ENCODE measurements at regions not wholly inside any gene's neighbourhood (a gene's known extent, or its start where the extent isn't known, plus 50 kb on each side); places are given as distances from the start of the nearest gene placed in this dataset.
"Not testable (repeated sequence)": the region's sequence is repeated elsewhere in the genome, so short reads cannot be mapped to it uniquely, and the experiment has no call there.

GRCh38 chr4:170202721-170203120 is 113.0 kb upstream of the AADAT start:
- no peak for DNase-seq (ENCODE audit: low spot score)

GRCh38 chr4:170198747-170199146 is 109.0 kb upstream of the AADAT start:
- no peak for DNase-seq (ENCODE audit: low spot score)

- DNase-seq (ENCODE audit: low spot score): not testable (repeated sequence)
Observed at GRCh38 chr4:170194794-170195193, 105.0 kb upstream of the AADAT start.

- DNase-seq (ENCODE audit: low spot score): no peak
Observed at GRCh38 chr4:170193496-170193895, 103.7 kb upstream of the AADAT start.

GRCh38 chr4:170190265-170190664 is 100.5 kb upstream of the AADAT start:
- no peak for DNase-seq (ENCODE audit: low spot score)

- DNase-seq (ENCODE audit: low spot score): no peak
Observed at GRCh38 chr4:170170861-170171260, 81.1 kb upstream of the AADAT start.

- DNase-seq (ENCODE audit: low spot score): no peak
Observed at GRCh38 chr4:170169699-170170098, 79.9 kb upstream of the AADAT start.

- peak; percentile 3 for DNase-seq (ENCODE audit: low spot score)
Observed at GRCh38 chr4:170167678-170168077, 77.9 kb upstream of the AADAT start.

- DNase-seq (ENCODE audit: low spot score): not testable (repeated sequence)
Observed at GRCh38 chr4:170166193-170166592, 76.4 kb upstream of the AADAT start.

- DNase-seq (ENCODE audit: low spot score): no peak
Observed at GRCh38 chr4:170162416-170162815, 72.7 kb upstream of the AADAT start.

- DNase-seq (ENCODE audit: low spot score): no peak
Observed at GRCh38 chr4:170157670-170158069, 67.9 kb upstream of the AADAT start.

- DNase-seq (ENCODE audit: low spot score): no peak
Observed at GRCh38 chr4:170145120-170145519, 55.4 kb upstream of the AADAT start.

- no peak for DNase-seq (ENCODE audit: low spot score)
Observed at GRCh38 chr4:170139764-170140163, 50.0 kb upstream of the AADAT start.

Small RNA genes in the stretch of these regions (small RNA-seq; reads per million reads assigned to genes)
- gene AC097486.1 (0 reads per million in 2 experiments), gene MIR6082 (0 reads per million in 2 experiments), gene RNU6ATAC13P (0 reads per million in 2 experiments)

All from SK-N-DZ (cell line).